ENCODE measurements at regions not wholly inside any gene's neighbourhood (a gene's known extent, or its start where the extent isn't known, plus 50 kb on each side); places are given as distances from the start of the nearest gene placed in this dataset.
"Not testable (repeated sequence)": the region's sequence is repeated elsewhere in the genome, so short reads cannot be mapped to it uniquely, and the experiment has no call there.

- BruUV-seq (replicated peaks), result not testable (repeated sequence)
Measured at GRCh38 chr1:194001726-194002350, 815.4 kb upstream of the B3GALT2 start.

GRCh38 chr1:193988885-193989284 lies 802.5 kb upstream of the B3GALT2 start:
- Histone ChIP-seq H3K4me2 (ENCODE audit: low read length) (no peak overlapping the region), H4K20me1 (ENCODE audit: insufficient read depth) (no peaks in the 10 kb centered on the region), H3K4me1 (ENCODE audit: control insufficient read depth in 1 of 2, insufficient read depth in 2 of 2, low read length in 2 of 2) (no peaks in the 10 kb centered on the region), H3K79me2 (ENCODE audit: insufficient read depth, low read length) (no peaks in the 10 kb centered on the region), H3K4me3 (replicated peaks in 1 of 2; ENCODE audit: low read depth in 1 of 2, low read length in 2 of 2) (no peak overlapping the region), H3K27me3 (ENCODE audit: insufficient read depth, low read length) (no peaks in the 10 kb centered on the region), H3K27ac (ENCODE audit: low read depth, low read length) (no peak overlapping the region), H3K9me3 (ENCODE audit: control insufficient read depth in 1 of 2, insufficient read depth in 1 of 2, low read depth in 1 of 2, low read length in 2 of 2) (peaks cover 0 to 8% of the 10 kb centered on the region in 2 experiments; a peak in 1 of 4 replicates), H3K9me2 (ENCODE audit: insufficient read depth) (no peaks in the 10 kb centered on the region), H3K36me3 (ENCODE audit: control insufficient read depth in 1 of 2, insufficient read depth in 2 of 2, low read length in 2 of 2) (no peaks in the 10 kb centered on the region), H3K9ac (ENCODE audit: low read length) (no peak overlapping the region), H2AFZ (ENCODE audit: low read depth, low read length, poor library complexity, severe bottlenecking) (no peak overlapping the region)
- TF ChIP-seq REST (IDR thresholded peaks at IDR 0.05; ENCODE audit: low read depth), result no peak
- no peak for TF ChIP-seq ELF1 (IDR thresholded peaks at IDR 0.05; ENCODE audit: borderline replicate concordance, low read depth)
- no peak for TF ChIP-seq FOSL1 (IDR thresholded peaks at IDR 0.05; ENCODE audit: low read depth)
- TF ChIP-seq EZH2phosphoT487 (IDR thresholded peaks at IDR 0.05; ENCODE audit: borderline replicate concordance), result no peak
- TF ChIP-seq TCF7L2 (IDR thresholded peaks at IDR 0.05; ENCODE audit: borderline replicate concordance, extremely low read depth, insufficient read depth, insufficient read length), result no peak
- TF ChIP-seq RAD21 (IDR thresholded peaks at IDR 0.05; ENCODE audit: low read depth), result no peak
- no peak for TF ChIP-seq SP1 (IDR thresholded peaks at IDR 0.05; ENCODE audit: low read depth)
- no peak for TF ChIP-seq ATF3 (IDR thresholded peaks at IDR 0.05)
- no peak for TF ChIP-seq ZBTB33 (IDR thresholded peaks at IDR 0.05; ENCODE audit: extremely low read depth, insufficient replicate concordance, low read length)
- TF ChIP-seq POLR2AphosphoS5 (IDR thresholded peaks at IDR 0.05; ENCODE audit: low read depth, low read length), result no peak
- no peak for TF ChIP-seq JUND (IDR thresholded peaks at IDR 0.05)
- no peak for TF ChIP-seq CBX3 (IDR thresholded peaks at IDR 0.05; ENCODE audit: low read depth)
- DNase-seq (ENCODE audit: low read depth, low spot score), result no peak
- no TSS peak for BruUV-seq (replicated peaks)
- ChIA-PET RAD21 (ENCODE audit: low non-redundant PET in 1 of 2, low total read pairs in 2 of 2, uncharacterized antibody in 2 of 2, unreplicated experiment in 2 of 2) (no interaction called here), POLR2A (no interaction called here), CTCF (no interaction called here)
- ATAC-seq, result no peak
- intact Hi-C loops (cut with micrococcal nuclease), result no loop called here

More at GRCh38 chr1:194001726-194002350, 815.4 kb upstream of the B3GALT2 start:
- H3K4me3 ChIP-seq (replicated peaks in 1 of 2; ENCODE audit: low read depth in 1 of 2, low read length in 2 of 2); H4K20me1 ChIP-seq (ENCODE audit: insufficient read depth); H3K79me2 ChIP-seq (ENCODE audit: insufficient read depth, low read length); H3K9ac ChIP-seq (ENCODE audit: low read length); H3K4me1 ChIP-seq (ENCODE audit: control insufficient read depth in 1 of 2, insufficient read depth in 2 of 2, low read length in 2 of 2); H3K9me2 ChIP-seq (ENCODE audit: insufficient read depth); POLR2A ChIA-PET; H3K36me3 ChIP-seq (ENCODE audit: control insufficient read depth in 1 of 2, insufficient read depth in 2 of 2, low read length in 2 of 2); ATAC-seq; H3K4me2 ChIP-seq (ENCODE audit: low read length); DNase-seq (ENCODE audit: low read depth, low spot score); H2AFZ ChIP-seq (ENCODE audit: low read depth, low read length, poor library complexity, severe bottlenecking); CTCF ChIA-PET; H3K27ac ChIP-seq (ENCODE audit: low read depth, low read length); intact Hi-C loops (cut with micrococcal nuclease); H3K27me3 ChIP-seq (ENCODE audit: insufficient read depth, low read length); RAD21 ChIA-PET (ENCODE audit: low non-redundant PET in 1 of 2, low total read pairs in 2 of 2, uncharacterized antibody in 2 of 2, unreplicated experiment in 2 of 2); H3K9me3 ChIP-seq (ENCODE audit: control insufficient read depth in 1 of 2, insufficient read depth in 1 of 2, low read depth in 1 of 2, low read length in 2 of 2): not testable (repeated sequence)

Measured in HCT116 (cell line).